ENCODE measurements at regions not wholly inside any gene's neighbourhood (a gene's known extent, or its start where the extent isn't known, plus 50 kb on each side); places are given as distances from the start of the nearest gene placed in this dataset.

DNA sequence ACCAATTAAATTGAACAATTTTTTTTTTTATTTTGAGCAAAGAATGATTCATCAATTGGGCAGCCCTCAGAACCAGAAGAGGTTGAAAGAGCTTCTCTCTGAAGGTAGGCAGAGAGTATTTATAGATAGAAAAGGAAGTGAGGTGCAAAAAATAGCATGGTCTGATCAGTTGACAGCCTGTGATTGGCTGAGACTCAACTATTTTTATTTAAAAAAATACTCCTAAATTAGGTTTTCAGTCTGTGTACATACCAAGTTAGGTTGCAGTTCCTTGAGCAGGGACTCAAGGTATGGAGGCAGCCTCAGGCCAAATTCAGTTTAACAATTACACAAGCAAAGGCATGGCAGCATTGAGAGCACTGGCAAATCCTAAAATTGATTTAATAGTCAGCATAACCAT, 1074.7 kb downstream of the SORCS1 start:
- Histone ChIP-seq H3K4me1 (ENCODE audit: low read length) (peaks cover 15% of the 10 kb centered on the region; the same call in 1 of the 2 replicates), H3F3A (ENCODE audit: insufficient read depth, low read length) (no peaks in the 10 kb centered on the region), H3K36me3 (replicated peaks; ENCODE audit: insufficient read depth, low read length) (no peaks in the 10 kb centered on the region)

DNA sequence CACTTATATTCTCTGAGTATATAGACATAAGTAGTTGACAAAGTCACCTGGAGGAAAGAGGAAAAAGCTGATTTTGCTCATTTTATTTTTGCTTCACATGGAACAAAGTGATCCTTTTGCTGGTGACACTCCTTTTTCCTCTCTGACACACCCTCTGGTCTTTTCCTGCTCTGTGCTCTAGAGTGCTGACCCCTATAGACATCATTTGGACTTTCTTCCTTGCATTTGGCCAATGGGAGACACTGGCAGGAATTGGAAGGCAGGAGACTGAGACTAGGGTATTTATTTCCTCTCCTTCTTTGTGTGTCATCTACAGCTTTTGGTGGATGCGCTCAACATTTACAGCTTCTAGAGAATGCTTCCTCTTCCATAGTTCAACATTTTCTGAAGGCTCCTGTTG, 1078.1 kb downstream of the SORCS1 start:
- H3K27ac ChIP-seq (ENCODE audit: low read length), result no peak overlapping the region
- H3K4me3 ChIP-seq (ENCODE audit: low read length), result no peak overlapping the region
- peaks cover 15% of the 10 kb centered on the region; the same call in 1 of the 2 replicates for H3K4me1 ChIP-seq (ENCODE audit: low read length)
- no peak overlapping the region for H3K9ac ChIP-seq (ENCODE audit: low read length)
- H3K27me3 ChIP-seq (replicated peaks; ENCODE audit: insufficient read depth, low read length), result no peaks in the 10 kb centered on the region
- no peaks in the 10 kb centered on the region for H3K9me2 ChIP-seq (replicated peaks; ENCODE audit: insufficient read depth, low read length)
- H3K9me3 ChIP-seq (replicated peaks; ENCODE audit: insufficient read depth, low read length), result no peaks in the 10 kb centered on the region
- H2AFZ ChIP-seq (ENCODE audit: low read length), result no peak overlapping the region
- TF ChIP-seq EZH2 (optimal IDR thresholded peaks at IDR 0.05; ENCODE audit: low read depth, low read length) (no peak), EZH2phosphoT487 (IDR thresholded peaks at IDR 0.05; ENCODE audit: low read length) (no peak)
- TF ChIP-seq, protein P1, sequence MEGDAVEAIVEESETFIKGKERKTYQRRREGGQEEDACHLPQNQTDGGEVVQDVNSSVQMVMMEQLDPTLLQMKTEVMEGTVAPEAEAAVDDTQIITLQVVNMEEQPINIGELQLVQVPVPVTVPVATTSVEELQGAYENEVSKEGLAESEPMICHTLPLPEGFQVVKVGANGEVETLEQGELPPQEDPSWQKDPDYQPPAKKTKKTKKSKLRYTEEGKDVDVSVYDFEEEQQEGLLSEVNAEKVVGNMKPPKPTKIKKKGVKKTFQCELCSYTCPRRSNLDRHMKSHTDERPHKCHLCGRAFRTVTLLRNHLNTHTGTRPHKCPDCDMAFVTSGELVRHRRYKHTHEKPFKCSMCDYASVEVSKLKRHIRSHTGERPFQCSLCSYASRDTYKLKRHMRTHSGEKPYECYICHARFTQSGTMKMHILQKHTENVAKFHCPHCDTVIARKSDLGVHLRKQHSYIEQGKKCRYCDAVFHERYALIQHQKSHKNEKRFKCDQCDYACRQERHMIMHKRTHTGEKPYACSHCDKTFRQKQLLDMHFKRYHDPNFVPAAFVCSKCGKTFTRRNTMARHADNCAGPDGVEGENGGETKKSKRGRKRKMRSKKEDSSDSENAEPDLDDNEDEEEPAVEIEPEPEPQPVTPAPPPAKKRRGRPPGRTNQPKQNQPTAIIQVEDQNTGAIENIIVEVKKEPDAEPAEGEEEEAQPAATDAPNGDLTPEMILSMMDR (IDR thresholded peaks at IDR 0.05; ENCODE audit: low read length), result no peak
- no peak overlapping the region for H3K4me2 ChIP-seq (ENCODE audit: low read depth, low read length)
- H4K20me1 ChIP-seq (ENCODE audit: insufficient read depth, low read length), result no peaks in the 10 kb centered on the region
- DNase-seq, result no peak
- no peaks in the 10 kb centered on the region for H3K79me2 ChIP-seq (ENCODE audit: low read length)
- H3F3A ChIP-seq (ENCODE audit: insufficient read depth, low read length), result no peaks in the 10 kb centered on the region
- H3K36me3 ChIP-seq (replicated peaks; ENCODE audit: insufficient read depth, low read length), result no peaks in the 10 kb centered on the region

More for the DNA sequence above, 1074.7 kb downstream of the SORCS1 start:
- Histone ChIP-seq H3K9ac (ENCODE audit: low read length) (no peak overlapping the region), H3K4me2 (ENCODE audit: low read depth, low read length) (no peak overlapping the region), H3K27me3 (replicated peaks; ENCODE audit: insufficient read depth, low read length) (no peaks in the 10 kb centered on the region), H3K27ac (ENCODE audit: low read length) (no peak overlapping the region; the same call in 1 of the 2 replicates), H3K9me2 (replicated peaks; ENCODE audit: insufficient read depth, low read length) (no peaks in the 10 kb centered on the region), H4K20me1 (ENCODE audit: insufficient read depth, low read length) (no peaks in the 10 kb centered on the region), H2AFZ (ENCODE audit: low read length) (0 out of 2 replicates have a peak overlapping the region, but pooled peaks have one; percentile 32), H3K9me3 (replicated peaks; ENCODE audit: insufficient read depth, low read length) (no peaks in the 10 kb centered on the region), H3K79me2 (ENCODE audit: low read length) (no peaks in the 10 kb centered on the region), H3K4me3 (ENCODE audit: low read length) (no peak overlapping the region)
- peak; percentile 57 for DNase-seq
- TF ChIP-seq, protein P1 (IDR thresholded peaks at IDR 0.05; ENCODE audit: low read length), result no peak
- TF ChIP-seq EZH2 (optimal IDR thresholded peaks at IDR 0.05; ENCODE audit: low read depth, low read length) (no peak), EZH2phosphoT487 (IDR thresholded peaks at IDR 0.05; ENCODE audit: low read length) (no peak)

DNA sequence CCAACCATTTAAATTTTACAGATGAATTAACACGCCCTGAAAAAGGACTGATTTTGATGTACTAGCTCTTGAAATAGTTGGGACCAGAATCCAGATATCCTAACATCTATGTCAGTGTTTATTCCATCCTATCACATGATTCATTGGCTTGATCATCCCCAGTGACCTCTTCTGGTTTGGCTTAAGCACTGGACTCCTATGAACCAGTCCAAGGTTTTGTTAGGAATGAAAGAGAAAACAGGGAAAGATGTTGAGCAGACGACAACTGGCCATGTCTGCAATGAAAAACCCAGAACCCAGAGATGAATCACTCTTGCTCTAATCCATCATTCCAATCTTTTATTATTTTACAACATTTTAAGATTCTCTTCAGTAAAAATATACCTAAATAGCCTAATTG, 1080.9 kb downstream of the SORCS1 start:
- H3K4me1 ChIP-seq (ENCODE audit: low read length), result no peaks in the 10 kb centered on the region
- H4K20me1 ChIP-seq (ENCODE audit: insufficient read depth, low read length), result no peaks in the 10 kb centered on the region
- no peaks in the 10 kb centered on the region for H3K36me3 ChIP-seq (replicated peaks; ENCODE audit: insufficient read depth, low read length)
- DNase-seq, result no peak
- H3K9me3 ChIP-seq (replicated peaks; ENCODE audit: insufficient read depth, low read length), result no peaks in the 10 kb centered on the region
- H3K4me3 ChIP-seq (ENCODE audit: low read length), result no peak overlapping the region
- H3F3A ChIP-seq (ENCODE audit: insufficient read depth, low read length), result no peaks in the 10 kb centered on the region
- no peak overlapping the region for H3K9ac ChIP-seq (ENCODE audit: low read length)
- no peak overlapping the region for H3K4me2 ChIP-seq (ENCODE audit: low read depth, low read length)
- H3K9me2 ChIP-seq (replicated peaks; ENCODE audit: insufficient read depth, low read length), result no peaks in the 10 kb centered on the region
- no peak overlapping the region for H2AFZ ChIP-seq (ENCODE audit: low read length)
- TF ChIP-seq EZH2phosphoT487 (IDR thresholded peaks at IDR 0.05; ENCODE audit: low read length), result no peak
- TF ChIP-seq, protein P1 (IDR thresholded peaks at IDR 0.05; ENCODE audit: low read length), result no peak
- TF ChIP-seq EZH2 (optimal IDR thresholded peaks at IDR 0.05; ENCODE audit: low read depth, low read length), result no peak
- H3K27ac ChIP-seq (ENCODE audit: low read length), result no peak overlapping the region
- H3K79me2 ChIP-seq (ENCODE audit: low read length), result no peaks in the 10 kb centered on the region
- no peaks in the 10 kb centered on the region for H3K27me3 ChIP-seq (replicated peaks; ENCODE audit: insufficient read depth, low read length)

Measured in MM.1S (cell line).